Tibial nerve (tissue), 4 donors: ENCODE measurements at regions not wholly inside any gene's neighbourhood (a gene's known extent, or its start where the extent isn't known, plus 50 kb on each side); places are given as distances from the start of the nearest gene placed in this dataset.

Source experiments
- CTCF ChIP-seq, 5 experiments: fragments of 200-600 bp in 3 of 5; fragments of 450-650 bp in 2 of 5; sonication (generic) in 3 of 5; IDR thresholded peaks; one replicate each; pipeline ENCODE4 v1.5.1; 2016 to 2019; ENCODE audit warnings: antibody characterized with exemption in 5 of 5, mild to moderate bottlenecking in 3 of 5, moderate library complexity in 2 of 5
- EP300 ChIP-seq, 2 donors: sonication (generic); formaldehyde crosslinking; IDR thresholded peaks; one replicate each; pipeline ENCODE4 v1.6.1; 2017; ENCODE audit warnings: antibody characterized with exemption in 2 of 2, mild to moderate bottlenecking in 1 of 2
- POLR2A ChIP-seq, 2 donors: fragments of 450-650 bp; IDR thresholded peaks; one replicate each; pipeline ENCODE4 v1.6.1; 2017; ENCODE audit warnings: antibody characterized with exemption in 2 of 2, mild to moderate bottlenecking in 2 of 2, moderate library complexity in 2 of 2

GRCh38 chr10:128811511-128811910 is 655.5 kb upstream of the MGMT start:
- no peak for TF ChIP-seq POLR2A (IDR thresholded peaks at IDR 0.05)
- no peak for TF ChIP-seq CTCF (IDR thresholded peaks at IDR 0.05)
- TF ChIP-seq EP300 (IDR thresholded peaks at IDR 0.05) = no peak
